ENCODE measurements at regions not wholly inside any gene's neighbourhood (a gene's known extent, or its start where the extent isn't known, plus 50 kb on each side); places are given as distances from the start of the nearest gene placed in this dataset.
"Not testable (repeated sequence)": the region's sequence is repeated elsewhere in the genome, so short reads cannot be mapped to it uniquely, and the experiment has no call there.

DNA sequence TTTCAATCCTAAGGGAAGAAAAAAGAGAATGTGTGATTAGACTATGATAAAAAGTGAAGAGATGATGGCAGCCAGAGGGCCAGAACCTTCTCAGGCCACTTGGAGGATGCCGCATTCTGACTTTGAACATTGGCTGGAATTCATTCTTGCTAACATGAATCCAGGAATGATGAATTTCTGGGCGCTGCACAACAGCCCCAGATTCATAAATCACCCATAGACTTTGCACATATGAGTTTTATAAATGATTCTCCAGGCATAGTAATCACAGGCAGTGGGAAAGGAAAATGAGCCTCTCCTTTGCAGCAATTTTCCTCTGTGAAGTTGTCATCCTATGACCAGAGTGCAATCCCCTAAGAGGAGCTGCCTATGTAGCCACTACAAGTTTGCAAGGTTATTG is 555.4 kb downstream of the KCTD12 start:
- no peak for DNase-seq

DNA sequence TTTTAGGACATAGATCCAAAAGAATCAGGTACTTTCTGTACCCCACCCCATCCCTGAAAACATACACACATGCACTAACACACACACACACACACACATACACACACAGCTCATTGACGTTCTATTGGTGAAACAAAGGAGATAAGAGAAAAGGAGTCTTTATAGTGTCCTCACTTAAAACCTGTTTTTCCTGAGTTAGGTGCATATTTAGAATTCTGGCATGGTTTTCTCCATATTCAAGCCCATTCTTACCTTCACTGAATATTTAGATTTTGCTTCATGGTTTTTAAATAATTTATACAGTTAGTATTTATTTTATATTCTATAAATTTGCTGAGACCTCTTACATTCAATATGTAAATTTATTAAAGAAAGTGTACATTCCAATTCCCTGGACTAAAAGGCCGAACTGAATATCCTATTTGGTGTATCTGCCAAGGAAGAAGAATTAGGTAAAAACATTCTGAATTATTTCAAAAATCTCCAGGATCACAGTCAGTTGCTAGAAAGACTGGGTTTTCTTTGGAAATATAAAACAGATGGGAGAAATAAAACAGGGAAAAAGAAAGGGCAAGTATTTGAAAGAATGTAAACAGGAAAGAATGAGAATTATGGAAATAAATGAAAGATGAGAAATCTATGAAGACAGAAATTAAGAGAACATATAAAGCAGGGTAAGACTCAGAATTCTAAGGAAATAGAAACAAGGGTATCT is 556.2 kb downstream of the KCTD12 start:
- DNase-seq = no peak

DNA sequence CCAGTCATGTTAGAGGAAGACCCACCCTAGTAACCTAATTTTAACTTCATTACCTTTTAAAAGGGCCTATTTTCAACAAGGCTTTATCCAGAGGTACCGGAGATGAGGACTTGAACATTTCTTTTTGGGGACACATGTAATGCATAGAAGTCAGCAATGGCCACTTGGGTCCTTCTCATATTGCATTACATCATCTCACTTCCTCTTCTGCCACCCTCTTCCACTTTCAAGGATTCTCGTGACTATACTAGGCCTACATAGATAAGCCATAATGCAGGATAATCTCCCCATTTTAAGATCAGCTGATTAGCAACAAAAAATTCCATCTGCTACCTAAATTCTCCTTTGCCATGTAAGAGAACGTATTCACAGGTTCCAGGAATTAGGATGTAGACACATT is 557.2 kb downstream of the KCTD12 start:
- no peak for DNase-seq

DNA sequence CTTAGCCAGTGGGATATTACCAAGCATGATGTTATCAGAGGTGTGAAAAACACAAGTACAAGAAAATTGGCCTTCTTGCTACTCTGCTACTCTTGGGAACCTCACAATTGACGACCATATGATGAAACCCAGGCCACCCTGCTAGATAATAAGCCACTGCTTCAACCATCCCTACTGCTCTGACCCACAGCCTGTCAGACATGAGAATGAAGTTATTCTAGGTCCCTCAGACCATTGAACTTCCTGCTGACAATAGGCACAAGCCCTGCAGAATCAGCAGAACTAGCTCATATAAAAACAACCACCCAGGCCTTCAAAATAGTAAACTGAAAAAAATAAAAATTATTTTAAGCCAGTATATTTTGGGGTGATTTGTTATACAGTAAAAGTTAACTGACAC is 559.9 kb downstream of the KCTD12 start:
- no peak for DNase-seq

DNA sequence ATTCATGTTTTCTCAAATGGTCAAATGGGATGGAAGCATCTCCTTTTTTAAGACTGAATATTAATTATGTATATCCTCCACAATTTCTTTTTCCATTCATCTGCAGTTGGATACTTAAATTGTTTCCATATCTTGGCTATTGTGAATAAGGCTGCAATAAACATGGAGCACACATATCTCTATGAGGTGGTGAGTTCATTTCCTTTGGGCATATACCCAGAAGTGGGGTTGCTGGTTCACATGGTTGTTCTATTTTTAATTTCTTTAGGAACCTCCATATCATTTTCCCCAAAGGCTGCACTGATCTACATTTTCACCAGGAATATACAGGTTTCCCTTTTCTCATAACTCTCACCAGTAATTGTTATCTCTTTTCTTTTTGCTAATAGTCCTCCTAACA is 566.3 kb downstream of the KCTD12 start:
- no peak for DNase-seq

DNA sequence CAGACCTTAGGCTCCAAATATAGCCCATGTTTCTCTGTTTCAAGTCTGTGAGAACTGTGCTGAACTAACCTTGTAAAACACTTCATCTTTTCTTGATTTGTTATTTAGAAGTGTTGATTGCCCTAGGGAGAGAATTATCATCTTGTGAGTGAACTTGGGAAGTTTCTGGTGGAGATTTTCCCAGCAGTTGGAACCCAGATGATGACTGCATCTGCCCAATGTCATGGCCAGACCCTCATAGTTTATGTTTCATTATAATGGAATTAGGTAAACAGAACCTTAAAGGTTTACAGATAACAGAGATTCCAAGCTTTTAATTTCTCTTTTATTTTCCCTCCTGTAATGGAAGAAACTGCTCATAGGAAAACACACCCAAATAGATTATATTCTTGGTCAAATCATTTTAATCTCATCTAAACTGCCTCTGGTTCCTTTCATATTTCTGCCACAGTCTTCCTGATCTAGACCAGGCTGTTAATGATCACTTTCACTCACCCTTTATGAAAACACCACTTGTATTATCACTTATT is 569.1 kb downstream of the KCTD12 start:
- DNase-seq = no peak

DNA sequence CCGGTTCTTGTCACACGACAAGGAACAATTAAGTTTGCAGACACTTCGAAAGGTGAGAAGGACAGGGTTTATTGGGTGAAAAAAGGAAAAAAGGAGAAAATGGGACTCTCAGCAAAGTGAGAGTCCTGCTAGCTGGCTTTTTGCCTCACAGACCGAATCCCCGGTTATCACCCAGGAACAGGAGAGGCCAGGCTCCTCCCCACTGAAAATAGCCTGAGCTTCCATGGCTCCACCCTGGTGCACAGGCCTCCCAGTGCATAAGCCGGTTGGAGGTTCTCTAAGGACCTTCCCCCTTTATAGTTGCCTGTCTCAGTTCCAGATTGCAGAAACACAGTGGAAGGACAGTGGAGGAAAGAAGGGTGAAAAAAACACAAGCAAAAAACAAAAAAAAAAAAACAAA is 571.7 kb downstream of the KCTD12 start:
- no peak for DNase-seq

DNA sequence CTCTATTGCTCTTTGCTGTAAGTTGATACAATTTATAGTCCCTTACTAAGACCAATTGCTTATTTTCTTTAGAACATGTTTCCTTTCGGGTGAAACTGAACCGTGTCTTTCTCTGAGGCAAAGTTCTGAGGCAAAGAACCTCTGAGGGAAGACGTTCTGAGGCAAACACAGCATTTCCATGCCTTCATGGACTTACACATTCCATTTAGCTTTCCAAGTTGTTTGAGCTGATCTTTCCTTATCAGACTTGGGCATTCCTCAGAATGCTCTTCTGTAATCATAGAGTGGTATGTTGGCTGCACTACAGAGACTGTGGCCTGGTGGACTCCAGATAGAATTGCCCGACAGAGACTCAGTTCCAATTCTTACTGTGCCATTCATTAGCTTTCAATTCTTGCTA is 579.1 kb downstream of the KCTD12 start:
- no peak for DNase-seq

DNA sequence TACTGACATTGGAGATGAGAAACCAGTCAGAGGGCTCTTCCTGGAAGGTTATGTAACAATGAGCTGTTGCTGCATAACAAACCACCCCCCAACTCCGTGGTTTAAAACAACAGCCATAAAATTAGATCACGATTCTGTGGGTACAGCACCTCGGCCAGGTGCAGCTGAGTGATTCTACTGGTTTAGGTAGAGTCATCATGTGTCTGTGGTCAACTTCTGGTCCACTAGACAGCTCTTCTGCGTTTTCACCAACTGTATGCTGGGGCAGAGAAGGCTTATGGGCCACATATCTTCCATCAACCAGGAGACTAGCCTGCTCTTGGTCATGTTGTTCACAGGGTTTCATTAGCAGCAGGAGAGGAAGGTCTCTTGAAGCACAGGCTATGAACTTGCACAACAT is 585.5 kb downstream of the KCTD12 start:
- no peak for DNase-seq

DNA sequence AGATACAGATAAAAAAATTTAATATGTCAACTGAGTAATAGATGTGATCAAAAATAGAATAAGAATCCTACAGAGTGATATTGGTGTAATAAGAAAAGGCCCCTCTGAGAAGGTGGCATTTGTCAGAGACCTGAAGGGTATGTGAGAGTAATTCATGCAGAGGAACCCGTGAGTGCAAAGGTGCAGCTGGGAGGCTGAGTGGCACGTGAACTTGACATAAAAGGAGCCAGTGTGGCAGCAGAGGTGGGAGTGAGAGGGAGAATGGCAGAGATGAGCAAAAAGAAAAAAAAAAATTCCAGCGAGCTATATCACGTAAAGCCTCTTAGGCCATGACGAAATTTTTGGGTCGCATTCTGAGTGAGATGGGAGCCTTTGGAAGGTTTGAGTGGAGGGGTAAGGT is 588.9 kb downstream of the KCTD12 start:
- DNase-seq = no peak

DNA sequence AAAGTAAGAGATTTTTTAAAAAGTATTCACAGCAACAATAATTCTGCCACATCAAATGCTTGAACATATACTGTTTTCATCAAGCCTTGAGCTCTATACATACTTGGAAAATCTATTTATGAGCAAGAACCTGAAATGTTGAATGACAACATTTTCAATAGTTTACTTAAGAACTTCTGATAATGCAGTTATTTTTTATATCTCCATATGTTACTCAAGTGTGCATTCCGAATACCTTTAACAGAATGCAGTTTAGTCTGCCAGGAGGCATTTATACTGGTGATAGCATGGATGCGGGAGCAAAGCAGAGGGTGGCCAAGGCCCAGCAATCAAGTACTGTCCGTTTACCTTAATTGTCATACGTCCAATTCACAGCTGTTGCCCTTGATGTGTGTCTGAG is 589.5 kb downstream of the KCTD12 start:
- DNase-seq = no peak

DNA sequence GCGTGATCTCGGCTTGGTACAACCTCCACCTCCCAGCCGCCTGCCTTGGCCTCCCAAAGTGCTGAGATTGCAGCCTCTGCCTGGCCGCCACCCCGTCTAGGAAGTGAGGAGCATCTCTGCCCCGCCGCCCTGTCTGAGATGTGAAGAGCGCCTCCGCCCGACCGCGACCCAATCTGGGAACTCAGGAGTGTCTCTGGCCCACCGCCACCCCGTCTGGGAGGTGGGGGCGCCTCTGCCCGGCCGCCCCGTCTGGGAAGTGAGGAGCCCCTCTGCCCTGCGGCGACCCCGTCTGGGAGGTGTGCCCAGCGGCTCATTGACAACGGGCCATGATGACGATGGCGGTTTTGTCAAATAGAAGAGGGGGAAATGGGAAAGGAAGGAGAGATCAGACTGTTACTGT is 591.2 kb downstream of the KCTD12 start:
- not testable (repeated sequence) for DNase-seq

DNA sequence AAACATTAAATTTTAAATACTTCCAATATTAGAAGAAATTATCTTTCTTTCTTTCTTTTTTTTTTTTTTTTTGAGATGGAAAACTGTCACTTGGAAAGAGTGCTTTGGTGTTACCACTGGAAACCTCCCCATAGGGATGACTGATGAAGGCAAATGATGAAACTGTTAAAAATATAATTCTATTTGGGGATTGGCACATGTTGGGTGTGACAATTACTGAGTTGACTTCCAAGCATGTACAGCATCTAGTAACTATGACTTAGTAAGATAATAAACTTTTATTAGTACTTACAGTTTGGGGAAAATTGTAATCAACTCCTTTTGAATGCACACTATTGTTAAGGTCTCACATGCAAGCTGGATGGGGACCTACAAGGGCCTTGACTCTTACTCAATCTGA is 592.5 kb downstream of the KCTD12 start:
- no peak for DNase-seq

DNA sequence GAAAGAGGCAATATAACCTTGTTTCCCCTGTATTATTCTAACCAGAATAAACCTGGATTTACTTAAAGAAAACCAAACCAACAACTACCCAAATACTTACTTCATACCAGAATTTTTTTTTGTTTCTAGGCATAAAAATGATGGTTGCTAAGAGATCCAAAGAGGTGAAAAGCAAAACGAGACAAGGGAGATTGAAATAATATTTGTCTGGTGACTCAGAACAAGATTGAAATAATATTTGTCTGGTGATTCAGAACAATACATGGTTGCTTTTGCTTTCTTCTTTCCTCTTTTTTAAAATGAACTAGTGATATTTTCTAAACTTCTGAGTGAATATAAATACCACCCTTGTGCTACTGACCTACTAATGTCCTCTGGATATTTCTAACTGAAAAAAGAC is 592.9 kb downstream of the KCTD12 start:
- no peak for DNase-seq

DNA sequence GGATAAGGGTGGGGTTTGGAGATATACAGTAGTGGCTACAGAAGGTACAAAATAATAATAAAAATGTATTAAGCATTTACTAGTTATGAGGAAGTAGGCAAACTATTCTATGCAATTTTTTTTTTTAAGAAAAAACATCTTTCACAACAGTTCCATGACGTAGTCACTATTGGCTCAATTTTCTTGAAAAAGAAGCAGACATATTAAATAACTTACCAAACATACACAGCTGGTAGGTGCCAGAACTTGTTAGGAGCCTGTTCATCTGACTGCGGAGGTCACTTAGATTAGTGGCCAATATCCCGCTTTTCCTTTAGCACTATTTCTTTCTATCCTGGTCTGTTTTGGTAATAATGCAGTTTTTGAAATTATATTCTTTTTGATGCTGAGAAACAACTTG is 593.5 kb downstream of the KCTD12 start:
- no peak for DNase-seq

DNA sequence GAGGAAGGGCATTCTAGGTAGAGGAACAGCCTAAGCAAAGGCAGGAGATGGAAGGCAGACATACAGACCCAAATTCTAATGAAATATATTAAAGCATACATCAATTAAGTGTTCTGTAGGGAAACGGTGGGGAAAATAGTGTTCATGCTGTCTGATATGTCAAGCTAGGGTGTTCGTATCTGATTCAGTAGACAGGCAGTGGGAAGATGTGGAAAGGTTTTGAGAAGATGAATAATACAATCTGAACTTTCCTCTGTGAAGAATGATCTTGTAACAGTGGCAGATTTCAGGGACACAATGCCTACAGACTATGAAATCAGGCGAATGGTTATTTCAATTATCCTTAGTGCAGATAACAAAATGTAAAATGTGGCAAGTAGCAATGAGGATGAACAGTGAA is 594.2 kb downstream of the KCTD12 start:
- no peak for DNase-seq

DNA sequence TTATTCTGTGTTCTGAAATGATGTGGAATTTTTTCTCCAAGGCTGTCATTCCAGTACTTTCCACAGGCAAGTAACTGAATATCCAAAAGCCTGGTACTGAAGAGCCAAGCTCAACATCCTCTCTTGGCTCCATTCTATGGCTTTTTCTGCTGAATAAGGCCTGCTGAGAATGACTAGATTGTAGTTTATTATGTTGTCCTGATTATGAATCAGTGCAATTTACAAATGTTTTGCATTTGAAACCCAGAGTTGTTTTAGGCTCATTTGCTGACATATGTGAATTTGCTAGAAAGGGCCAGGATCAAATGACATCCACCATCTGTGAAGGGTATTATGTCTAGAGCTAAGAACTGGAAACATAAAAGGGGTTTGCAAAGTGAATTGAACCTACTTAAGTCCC is 596.6 kb downstream of the KCTD12 start:
- DNase-seq = no peak

DNA sequence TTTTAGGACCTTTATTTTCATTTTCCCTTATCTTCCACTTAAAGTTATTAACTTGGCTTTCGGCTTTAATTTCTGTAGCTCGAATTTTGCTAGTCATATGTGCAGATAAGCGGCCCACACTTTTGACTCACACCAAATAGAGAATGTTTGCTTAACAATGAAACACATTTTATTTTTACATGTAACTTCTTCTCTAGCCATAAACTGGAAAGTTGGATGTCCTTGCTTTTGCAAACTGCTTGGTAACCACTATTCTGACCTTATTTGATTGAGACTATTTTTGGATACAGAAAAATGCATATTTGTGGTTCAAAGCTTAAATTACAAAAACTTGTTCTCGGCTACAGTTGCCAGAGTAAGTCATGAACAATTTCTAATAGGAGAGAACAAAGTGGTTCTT is 600.0 kb downstream of the KCTD12 start:
- DNase-seq = no peak

DNA sequence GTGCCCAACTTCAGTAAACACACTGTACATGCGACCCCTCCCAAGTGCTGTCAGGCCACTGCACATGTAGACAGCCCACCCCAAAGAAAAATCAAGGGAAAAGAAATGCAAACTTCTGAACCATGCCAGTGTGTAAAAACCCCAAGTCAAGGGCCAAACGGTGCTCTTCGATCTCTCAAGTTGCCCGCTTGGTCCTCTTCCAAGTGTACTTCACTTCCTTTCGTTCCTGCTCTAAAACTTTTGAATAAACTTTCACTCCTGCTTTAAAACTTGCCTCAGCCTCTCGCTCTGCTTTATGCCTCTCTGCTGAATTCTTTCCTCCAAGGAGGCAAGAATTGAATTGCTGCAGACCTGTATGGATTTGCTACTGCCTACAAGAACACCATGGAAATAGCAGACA is 600.7 kb downstream of the KCTD12 start:
- DNase-seq = no peak

DNA sequence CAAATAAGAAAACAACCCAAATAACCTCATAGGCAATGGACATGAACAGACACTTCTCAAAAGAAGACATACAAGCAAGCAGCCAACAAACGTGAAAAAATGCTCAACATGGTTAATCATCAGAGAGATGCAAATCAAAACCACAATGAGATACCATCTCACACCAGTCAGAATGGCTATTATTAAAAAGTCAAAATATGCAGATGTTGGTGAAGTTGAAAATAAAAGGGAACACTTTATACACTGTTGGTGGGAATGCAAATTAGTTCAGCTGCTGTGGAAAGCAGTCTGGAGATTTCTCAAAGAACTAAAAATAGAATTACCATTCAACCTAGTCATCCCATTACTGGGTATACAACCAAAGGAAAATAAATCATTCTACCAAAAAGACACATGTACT is 606.4 kb downstream of the KCTD12 start:
- not testable (repeated sequence) for DNase-seq

DNA sequence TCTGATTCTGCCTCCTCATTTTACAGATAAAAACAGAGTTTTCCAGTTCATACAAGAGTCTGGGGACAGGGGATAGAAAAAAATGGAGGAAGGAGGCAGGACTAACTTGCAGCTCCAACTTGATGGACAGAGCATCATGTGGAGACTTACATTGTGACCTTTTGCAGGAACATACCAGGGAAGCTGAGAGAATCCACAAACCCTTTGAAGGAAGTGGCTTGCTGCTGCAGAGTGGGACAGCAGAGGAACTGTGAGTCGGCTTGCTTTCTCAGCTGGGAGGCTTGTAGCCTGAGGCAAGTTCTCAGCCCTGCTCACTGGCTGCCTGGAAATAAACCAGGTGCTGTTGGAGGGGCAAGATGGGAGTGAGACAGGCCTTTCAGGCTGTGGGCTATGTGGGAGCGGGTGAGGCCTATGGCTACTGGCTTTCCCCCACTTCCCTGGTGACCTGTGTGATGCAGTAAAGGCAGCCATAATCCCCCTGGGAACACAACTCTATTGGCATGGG is 614.4 kb downstream of the KCTD12 start:
- DNase-seq = no peak

DNA sequence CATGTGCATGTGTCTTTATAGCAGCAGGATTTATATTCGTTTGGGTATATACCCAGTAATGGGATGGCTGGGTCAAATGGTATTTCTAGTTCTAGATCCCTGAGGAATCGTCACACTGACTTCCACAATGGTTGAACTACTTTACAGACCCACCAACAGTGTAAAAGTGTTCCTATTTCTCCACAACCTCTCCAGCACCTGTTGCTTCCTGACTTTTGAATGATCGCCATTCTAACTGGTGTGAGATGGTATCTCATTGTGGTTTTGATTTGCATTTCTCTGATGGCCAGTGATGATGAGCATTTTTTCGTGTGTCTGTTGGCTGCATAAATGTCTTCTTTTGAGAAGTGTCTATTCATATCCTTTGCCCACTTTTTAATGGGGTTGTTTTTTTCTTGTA is 617.9 kb downstream of the KCTD12 start:
- DNase-seq = not testable (repeated sequence)

DNA sequence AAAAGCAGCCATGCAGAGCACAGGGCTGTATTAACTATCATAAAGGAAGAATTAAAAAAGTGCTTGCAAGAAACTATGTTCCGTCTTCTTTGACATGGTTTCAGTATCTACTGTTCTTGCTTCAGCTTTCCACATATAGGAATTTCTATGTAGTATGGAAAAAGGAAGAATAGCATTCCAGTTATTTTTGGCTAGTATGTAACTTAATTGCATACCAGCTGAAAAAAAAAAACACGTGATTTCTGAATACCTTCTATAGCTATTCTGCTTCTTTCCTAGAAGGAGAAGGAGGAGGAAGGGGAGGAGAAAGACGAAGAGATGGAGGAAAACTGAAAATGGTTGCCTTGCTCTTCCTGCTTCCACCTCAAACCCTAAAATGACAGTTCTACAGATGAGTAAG is 619.0 kb downstream of the KCTD12 start:
- DNase-seq = no peak

DNA sequence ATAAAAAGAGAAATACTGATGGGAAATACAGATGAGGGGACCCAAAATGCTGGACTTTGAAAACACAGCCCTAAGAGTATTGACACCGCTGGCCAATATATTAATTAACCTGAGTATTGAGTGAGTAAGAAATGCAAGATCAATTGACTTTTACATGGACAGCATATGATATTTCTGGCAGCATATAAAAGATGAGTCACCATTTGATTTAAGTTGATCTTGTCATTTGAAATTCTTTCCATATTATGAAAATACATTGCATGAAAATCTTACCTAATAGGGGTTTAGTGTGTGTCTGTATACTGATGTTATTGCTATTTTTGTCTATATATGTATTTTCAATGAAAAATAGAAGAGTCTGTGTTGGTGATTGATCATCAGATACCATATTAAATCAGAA is 619.6 kb downstream of the KCTD12 start:
- DNase-seq = no peak

DNA sequence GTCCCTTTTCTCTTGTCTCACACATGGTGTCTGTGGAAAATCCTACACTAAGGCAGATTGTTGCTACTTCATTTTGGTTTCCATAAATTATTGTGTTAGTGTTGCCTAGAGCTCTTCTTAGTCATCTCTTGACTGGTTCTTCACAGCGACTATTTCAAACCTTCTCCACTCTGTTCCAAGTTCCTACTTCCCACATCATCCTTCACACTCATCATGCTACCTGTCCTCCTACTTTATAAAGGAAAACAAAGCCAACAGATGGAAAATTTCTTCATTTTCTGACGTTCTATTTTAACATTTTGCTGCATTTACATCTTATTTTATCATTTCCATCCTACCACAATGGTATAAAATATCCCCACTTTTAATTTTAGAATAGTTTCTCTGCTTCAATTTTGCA is 614.1 kb downstream of the LMO7 start:
- DNase-seq = no peak

All from COR-L47 (cell line).